ENCODE measurements at regions not wholly inside any gene's neighbourhood (a gene's known extent, or its start where the extent isn't known, plus 50 kb on each side); places are given as distances from the start of the nearest gene placed in this dataset.
"Not testable (repeated sequence)": the region's sequence is repeated elsewhere in the genome, so short reads cannot be mapped to it uniquely, and the experiment has no call there.

DNA sequence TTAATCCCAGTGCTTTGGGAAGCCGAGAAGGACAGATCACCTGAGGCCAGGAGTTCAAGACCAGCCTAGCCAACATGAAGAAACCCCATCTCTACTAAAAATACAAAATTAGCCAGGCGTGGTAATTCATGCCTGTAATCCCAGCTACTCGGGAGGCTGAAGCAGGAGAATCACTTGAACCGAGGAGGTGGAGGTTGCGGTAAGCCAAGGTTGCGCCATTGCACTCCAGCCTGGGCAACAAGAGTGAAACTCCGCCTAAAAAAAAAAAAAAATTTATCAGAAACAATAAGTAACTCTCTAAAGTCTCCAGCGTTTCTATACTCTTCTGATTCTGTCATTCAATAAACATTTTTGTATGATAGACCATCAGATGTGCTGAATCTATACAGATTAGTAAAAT, 55.7 kb upstream of the FNDC3B start:
- not testable (repeated sequence) for DNase-seq

DNA sequence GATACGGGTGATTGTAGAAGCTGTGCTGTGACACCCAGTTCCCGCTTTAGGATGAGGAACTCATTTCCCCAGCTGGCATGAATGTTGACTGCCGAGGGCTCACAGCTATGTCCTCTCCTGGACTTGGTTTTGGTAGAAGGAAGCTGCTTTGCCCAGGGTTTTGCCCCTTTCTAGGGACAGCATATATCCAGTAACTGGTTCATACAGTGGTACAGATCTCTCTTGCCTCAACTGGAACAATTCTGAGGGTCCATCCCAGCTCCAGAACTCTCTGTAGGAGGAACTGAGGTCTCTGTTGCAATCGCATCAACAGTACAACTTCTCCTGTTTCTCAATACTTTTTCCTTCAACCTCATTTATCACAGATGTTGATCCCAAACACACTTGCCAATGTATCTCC, 54.5 kb upstream of the FNDC3B start:
- DNase-seq, result no peak

DNA sequence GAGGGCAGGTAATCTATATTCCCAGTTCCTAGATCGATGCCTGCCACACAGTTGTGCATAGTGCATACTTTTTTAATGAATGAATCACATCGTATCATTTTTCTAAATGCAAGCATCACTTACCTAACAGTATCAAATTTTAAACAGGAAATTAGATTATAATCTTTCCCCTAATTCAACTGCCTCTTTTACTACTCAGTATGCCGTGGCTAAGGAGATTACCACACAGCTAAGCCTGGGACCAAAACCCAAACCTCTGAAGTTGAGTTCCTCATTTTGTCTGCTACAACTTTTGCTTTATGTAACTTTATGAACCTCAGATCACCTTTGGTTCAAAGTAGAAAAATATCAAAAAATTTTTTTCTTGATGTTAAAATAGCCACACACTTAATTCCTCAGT, 53.2 kb upstream of the FNDC3B start:
- no peak for DNase-seq

DNA sequence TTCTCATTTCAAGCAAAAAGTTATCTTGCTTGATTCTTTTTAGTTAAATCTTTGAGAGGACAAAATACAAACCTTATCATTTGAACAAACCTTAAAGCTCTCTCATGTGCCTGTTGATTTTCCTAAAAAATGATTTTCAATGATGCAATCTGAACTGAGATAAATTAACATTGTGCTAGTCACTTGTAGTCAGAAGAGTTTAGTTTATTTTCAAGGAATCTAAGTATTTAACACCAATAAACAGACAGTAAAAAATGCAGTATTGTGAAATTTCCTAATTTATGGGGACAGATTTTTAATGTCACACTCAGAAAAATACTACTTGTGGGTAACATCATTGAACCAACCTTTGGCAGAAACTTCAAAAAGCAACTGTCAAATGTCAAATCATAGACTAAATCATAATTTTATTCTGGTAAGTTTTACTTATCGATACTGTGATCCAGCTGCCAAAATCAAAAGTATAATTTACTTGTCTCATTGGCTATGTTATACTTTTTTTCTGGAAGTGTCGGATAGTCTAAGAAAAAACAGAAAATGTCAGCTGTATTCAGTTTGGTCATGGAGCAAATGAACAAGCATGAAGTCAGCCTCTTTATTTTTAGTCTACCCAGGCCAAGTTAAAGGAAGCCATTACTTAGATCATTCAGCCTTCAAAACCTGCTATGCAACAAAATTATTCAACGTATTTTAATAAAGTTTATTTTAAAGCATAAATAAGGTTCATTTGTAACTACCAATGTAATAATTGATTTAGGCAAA, 52.4 kb upstream of the FNDC3B start:
- DNase-seq, result no peak

Measured in NCI-H526 treated with DMSO at 0.1 percent for 48 hours (cell line).